Panc1 (cell line): ENCODE measurements at regions not wholly inside any gene's neighbourhood (a gene's known extent, or its start where the extent isn't known, plus 50 kb on each side); places are given as distances from the start of the nearest gene placed in this dataset.

Source experiments
- POLR2AphosphoS5 ChIP-seq: IDR thresholded peaks from 2 replicates; pipeline ENCODE4 v1.6.1; 2012; ENCODE audit warnings: mild to moderate bottlenecking, low read depth, low read length, moderate library complexity
- REST ChIP-seq, 2 experiments: IDR thresholded peaks; 2 replicates each; pipeline ENCODE4 v1.6.1; 2011 to 2012; ENCODE audit warnings: low read depth in 2 of 2, control low read depth in 1 of 2, low read length in 1 of 2, mild to moderate bottlenecking in 1 of 2, moderate library complexity in 1 of 2; ENCODE audit not compliant: insufficient read depth in 1 of 2
- TCF7L2 ChIP-seq: IDR thresholded peaks from 2 replicates; pipeline ENCODE4 v1.6.1; 2011; ENCODE audit warnings: mild to moderate bottlenecking, low read depth, low read length, inconsistent platforms
- TF ChIP-seq, protein P1 (sequence below): fragments of 450-650 bp; IDR thresholded peaks from 2 replicates; pipeline ENCODE4 v1.5.1; 2017; ENCODE audit warnings: mild to moderate bottlenecking

DNA sequence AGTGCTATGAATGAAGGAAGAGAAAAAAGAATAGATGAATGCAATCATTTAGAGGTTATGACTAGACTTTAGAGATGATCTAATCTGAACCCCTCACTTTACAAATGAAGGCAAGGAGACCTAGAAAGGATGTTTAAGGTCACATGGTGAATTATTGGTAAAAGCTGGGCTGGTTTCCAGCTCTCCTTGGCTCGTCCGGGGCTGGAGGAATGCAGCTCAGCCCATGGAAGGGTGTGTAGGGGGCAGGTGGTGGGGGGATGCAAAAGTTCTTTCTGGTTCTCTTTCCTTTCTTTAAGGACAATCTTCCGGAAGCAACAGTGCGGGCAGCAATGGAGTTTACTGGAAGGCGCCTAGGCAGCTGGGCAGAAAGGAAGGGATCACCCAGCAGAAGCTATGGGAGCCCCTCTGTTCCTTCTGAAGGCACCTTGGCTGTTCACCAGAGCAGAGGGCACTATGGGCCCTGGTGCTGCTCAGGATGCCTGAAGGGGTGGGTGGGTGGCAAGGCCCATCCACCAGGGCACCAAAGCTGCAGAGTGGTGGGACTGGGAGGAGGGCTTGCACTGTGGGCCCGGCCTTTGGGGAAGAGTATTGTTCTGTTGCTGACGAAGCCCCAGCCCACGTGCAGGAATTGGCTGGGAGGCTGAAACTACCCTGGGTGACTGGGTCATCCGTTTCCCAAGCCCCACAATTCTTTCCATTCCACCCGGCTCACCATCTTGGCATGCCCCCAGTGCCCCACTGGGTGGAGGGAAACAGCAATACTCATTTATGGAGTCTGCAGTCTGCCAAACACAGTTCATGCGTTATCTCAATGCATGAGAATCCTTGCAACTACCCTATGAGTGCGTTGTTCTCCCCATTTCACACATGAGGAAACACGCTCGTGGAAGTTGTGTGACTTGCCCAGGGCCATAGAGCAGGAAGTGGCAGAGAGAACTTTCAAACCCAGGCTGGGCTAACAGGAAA lies 78.2 kb downstream of the IRF2BPL start:
- TF ChIP-seq, protein P1, sequence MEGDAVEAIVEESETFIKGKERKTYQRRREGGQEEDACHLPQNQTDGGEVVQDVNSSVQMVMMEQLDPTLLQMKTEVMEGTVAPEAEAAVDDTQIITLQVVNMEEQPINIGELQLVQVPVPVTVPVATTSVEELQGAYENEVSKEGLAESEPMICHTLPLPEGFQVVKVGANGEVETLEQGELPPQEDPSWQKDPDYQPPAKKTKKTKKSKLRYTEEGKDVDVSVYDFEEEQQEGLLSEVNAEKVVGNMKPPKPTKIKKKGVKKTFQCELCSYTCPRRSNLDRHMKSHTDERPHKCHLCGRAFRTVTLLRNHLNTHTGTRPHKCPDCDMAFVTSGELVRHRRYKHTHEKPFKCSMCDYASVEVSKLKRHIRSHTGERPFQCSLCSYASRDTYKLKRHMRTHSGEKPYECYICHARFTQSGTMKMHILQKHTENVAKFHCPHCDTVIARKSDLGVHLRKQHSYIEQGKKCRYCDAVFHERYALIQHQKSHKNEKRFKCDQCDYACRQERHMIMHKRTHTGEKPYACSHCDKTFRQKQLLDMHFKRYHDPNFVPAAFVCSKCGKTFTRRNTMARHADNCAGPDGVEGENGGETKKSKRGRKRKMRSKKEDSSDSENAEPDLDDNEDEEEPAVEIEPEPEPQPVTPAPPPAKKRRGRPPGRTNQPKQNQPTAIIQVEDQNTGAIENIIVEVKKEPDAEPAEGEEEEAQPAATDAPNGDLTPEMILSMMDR: no peak
- TF ChIP-seq REST (IDR thresholded peaks at IDR 0.05; ENCODE audit: insufficient read depth in 1 of 2, low read depth in 2 of 2, low read length in 1 of 2) (no peak), POLR2AphosphoS5 (no peak), TCF7L2 (no peak)
